Stimulated activated CD8-positive, alpha-beta memory T cell treated with anti-CD3 and anti-CD28 coated beads, Interleukin-4, amount 100 ng/mL, for 48 hours (primary cell): ENCODE measurements at regions not wholly inside any gene's neighbourhood (a gene's known extent, or its start where the extent isn't known, plus 50 kb on each side); places are given as distances from the start of the nearest gene placed in this dataset.

Experiments used
- DNase-seq: peaks from one replicate; pipeline ENCODE4 v3.0.0-alpha.2; 2020

DNA sequence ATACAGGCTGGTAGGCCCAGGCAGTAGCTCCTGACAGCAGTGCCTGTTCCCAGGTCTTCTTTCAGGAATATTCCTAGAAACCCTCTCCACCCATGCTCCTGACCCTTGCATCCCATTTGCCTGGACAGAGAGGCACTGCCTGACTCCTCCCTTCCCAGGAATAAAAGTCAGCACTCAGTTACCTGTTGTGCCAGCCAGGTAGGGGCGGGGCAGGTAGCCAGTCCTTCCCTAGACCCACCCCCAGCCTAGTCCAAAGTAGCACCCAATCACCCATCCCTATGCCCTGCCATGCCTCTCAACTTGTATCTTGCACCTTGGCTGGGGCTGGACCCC, 129.9 kb downstream of the MRPL14 start:
- DNase-seq, result no peak

DNA sequence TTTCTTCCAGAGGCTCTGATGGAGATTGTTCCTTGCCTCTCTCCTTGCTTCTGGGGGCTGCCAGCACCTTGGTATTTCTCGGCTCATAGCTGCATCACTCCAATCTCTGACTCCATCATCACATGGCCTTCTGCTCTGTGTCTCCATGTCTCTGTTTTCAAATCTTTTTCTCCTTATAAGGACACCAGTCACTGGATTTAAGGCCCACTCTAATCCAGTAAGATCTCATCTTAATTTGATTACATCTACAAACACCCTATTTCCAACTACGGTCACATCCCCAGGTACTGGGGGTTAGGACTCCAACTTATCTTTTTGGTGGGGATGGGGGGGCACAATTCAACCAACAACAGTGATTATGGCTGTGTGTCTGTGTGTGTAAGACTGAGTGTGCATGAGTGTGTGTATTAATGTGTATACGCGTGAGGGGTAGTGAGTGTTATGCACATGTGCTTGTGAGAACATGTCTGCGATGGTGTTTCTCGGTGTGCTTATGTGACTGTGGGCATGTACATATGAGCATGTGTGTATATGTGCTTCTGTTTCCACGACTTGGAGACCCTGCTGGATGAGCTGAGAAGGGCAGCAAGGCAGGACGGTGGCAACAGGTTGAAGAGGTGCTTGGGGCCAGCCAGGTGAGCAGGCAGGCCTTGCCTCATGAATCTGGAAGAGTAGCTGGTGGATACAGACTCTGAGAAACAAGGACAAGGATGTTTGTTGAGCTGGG, 130.5 kb downstream of the MRPL14 start:
- DNase-seq, result no peak

DNA sequence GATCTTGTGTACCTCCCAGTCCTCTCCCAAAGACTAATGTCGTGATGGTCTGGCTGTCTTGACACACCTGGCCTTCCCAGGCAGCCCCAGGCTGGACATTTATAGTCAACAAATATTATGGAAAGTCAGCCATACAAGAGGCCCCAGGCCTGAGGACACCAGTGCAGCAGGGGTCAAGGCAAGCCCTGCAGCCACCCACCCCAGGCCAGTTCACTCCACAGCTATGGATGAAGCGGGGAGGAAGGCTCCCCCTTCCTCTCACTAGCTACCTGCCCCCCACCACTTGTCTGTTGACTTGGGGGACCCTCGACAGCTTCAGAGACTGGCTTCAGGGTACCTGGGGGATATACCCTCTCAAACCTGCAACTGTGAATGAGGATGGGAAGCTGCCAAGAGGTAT, 132.1 kb downstream of the MRPL14 start:
- no peak for DNase-seq

DNA sequence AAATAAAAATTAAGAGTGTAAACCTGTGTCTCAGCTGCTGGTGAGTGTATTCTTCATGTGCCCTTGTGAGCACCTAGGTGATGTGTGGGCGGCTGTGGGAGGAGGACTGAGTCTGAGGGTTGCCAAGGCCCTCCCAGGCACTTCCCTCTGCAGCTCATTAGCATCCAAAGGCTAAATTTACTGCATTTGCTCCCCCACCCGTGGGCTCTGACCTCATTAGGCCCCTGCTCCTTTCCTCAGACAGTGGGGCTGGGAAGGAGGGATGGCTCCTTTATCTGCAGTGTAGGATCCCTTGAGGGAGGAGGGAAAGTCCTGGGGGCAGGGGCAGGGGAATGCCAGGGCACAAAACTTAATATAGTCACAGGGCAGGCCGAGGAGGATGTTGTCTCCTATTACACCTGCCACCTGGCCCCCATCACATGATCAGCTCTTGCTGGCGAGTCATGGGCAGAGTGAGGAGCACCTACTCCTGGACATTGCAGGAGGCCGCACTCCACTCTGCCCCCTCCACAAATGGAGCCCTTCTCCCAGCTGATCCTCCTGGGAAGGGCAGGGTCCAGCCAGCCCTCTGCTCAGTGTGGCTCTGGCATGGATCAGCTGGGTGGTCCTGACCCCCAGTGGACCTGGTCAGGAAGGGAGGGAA, 133.2 kb downstream of the MRPL14 start:
- no peak for DNase-seq

DNA sequence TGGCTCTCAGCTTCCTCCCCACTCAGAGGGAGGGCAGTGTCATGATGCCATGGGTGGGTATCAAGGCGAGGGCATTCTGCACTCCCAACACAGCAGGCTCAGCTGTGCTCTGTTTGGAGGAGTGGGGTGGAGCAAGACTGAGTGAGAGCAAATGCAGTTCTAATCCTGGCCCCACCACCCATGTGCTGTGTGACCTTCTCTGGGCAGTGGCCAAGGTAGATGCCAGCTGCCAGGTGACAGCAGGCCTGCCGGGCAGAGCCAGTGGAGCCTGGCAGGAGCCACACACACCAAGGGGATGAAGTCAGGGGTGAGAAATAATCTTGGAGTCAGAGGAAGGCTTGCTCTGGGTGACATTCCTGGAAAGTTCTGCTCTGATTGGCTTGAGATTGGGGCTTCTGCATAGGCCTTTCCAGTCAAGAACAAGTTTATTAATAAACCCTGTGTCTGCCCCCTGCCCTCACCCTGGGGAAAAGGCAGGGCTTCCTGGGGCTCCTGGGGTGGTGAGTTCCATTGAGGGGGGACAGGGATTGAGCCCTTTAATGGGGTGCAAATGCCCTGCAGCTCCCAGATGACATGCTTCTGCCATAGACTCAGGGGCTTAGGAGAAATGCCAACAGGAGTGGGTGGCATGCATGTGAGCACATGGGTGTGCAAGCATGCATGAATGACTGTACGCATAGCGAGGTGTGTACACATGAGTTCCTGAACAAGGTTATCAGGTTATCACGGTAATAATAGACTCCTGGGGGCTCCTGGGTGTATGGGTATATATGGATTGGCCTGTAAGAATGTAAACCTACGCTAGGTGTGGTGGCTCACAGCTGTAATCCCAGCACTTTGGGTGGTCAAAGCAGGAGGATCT, 134.2 kb downstream of the MRPL14 start:
- no peak for DNase-seq

DNA sequence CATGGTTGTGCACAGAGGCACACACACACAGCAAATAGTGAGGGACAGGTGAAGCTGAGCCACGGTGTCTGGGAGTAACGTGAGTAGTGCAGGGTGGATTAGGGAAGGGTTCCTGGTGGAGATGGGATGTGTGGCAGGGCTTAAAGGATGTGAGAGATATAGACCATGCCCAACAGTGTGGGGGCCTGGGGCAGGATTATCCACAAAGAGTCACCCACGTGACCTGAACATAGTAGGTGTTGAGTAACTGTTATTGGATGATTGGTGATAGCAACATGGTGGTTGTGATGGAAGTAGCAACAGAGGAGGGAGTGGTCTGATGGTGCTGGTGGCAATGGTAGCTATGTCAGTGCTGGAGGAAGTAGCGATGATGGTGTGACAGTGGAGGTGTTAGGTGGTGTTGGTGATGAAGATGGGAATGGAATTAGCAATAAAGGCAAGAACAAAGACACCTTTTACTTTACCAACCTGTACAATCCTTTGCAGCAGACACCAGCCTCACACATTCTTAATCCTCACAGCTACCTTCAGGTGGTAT, 135.1 kb downstream of the MRPL14 start:
- DNase-seq, result no peak

DNA sequence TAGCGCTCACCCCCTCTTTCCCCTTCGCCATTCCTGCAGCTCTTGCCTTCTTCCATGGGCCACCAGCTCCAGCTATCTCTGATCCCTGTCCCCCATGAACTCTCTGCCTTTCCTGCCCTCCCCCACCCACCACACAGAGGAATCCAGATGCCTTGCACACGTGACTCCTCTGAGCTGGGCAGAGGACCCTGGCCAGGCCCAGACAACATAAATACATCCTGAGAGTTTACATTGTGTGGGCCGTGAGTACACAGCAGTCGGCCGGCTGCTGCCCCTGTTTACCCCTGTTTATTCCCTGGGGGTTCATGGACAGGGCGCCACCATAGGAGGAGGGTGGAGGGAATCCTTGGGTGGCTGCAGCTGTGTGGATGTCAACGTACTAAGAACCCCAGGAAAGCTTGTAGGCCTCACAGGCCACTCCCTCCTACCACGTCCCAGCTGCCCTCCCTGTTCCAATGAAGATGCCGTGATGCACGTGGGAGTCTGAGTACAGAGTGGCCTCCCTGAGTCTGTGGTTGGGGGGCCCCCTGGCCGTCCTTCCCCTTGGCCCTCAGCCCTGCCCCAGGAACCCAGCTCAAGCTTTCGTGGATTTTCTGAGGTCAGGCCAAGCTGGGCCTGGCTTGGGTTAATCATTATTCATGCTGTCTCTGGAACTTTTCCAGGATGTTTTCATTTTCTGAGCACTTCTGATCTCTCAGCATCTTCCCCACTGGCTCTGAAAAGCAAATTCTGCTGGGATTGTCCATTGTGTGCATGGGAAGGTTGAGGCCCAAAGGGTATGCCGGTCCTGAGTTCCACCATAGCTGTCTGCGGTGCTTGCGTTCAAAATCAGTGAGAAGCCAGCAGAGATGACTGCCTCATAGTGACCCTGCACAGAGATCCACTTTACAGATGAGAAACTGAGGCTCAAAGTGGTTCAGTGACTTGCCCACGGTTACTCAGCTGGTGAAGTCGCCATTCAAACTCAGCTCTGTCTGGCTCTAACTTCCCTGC, 136.3 kb downstream of the MRPL14 start:
- no peak for DNase-seq

DNA sequence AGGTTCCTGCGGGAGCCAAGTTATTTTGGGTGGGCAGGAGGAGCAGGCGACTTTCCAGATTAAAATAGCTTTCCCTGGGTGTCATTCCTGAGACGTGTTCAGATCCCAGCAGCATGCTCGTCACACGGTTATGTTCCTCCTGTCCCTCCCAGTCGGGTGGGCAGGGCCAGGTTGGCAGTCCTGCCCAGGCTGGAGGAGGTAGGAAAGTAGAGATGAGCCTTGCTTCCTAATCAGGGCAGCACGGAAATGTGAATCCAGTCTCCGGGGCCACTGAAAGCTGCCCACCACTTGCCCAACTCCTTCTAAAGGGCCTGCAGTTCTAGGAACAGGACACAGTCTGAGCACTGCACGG, 137.0 kb downstream of the MRPL14 start:
- DNase-seq, result no peak

DNA sequence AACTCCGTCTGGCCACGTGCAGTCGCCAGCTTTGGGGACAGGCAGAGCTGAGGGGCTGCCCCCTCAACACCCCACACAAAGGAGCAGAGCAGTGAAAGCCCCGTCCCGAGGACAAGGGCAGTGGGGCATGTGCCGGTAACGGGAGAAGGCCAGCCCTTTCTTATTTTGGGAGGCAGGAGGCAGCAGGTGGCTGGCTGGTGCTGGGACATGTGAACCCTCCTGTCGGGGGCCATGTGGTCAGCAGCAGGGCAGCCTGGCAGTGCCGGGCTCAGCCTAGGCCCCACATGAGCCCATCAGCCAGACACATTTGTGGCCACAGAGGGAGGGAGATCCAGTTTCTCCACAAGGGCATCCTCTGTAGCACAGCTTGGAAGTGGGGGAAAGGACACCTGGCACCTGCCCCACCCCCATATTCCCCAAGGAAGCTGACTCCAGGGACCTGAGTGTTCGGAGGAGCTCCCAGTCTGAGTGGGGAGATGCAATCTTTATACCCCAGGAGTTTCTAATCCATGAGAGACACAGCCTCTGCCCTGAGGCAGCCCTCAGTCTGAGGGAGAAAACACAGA, 137.6 kb downstream of the MRPL14 start:
- no peak for DNase-seq

DNA sequence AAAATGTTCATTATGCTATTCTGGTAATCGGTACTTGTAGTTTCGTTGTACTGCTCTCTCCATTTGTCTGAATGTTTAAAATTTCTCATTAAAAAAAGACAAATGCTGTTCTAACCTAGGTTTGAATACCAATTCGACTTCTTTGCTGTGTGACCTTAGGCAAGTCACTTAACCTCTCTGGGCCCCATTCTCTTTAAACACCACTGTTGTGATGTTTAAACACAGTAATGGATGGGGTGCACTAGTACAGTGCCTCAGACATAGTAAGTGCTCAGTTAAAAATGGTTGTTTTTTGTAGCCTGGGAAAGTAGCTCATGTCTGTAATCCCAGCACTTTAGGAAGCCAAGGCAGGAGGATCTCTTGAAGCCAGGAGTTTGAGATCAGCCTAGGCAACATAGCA, 138.5 kb downstream of the MRPL14 start:
- DNase-seq, result no peak

DNA sequence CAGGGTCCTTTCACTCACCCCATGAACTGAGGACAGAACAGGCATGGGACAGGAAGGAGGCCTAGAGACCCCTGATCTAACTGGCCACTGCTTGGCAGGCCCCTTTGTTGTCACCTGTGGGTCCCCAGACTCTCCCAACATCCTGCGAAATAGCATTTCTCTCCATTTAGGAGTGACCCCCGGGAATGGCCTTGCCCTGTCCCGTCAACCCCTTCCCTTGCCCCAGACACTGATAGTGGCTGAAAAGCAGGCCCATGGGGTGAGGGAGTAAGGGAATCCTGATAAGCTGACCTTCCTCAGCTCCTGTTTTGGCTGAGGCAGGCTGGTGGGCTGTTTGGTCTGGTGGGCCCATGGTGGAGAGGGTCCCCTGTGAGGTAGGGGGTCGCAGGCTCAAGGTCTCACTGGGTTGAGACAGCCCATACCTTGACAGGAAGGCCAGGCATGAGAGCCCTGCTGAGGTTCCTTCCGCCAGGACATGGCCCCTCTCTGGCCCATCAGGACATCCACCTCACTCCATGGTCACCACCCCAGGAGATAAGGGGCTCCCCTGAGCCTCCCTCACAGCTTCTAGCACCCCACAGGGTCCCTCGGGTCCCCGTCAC, 139.3 kb downstream of the MRPL14 start:
- no peak for DNase-seq

DNA sequence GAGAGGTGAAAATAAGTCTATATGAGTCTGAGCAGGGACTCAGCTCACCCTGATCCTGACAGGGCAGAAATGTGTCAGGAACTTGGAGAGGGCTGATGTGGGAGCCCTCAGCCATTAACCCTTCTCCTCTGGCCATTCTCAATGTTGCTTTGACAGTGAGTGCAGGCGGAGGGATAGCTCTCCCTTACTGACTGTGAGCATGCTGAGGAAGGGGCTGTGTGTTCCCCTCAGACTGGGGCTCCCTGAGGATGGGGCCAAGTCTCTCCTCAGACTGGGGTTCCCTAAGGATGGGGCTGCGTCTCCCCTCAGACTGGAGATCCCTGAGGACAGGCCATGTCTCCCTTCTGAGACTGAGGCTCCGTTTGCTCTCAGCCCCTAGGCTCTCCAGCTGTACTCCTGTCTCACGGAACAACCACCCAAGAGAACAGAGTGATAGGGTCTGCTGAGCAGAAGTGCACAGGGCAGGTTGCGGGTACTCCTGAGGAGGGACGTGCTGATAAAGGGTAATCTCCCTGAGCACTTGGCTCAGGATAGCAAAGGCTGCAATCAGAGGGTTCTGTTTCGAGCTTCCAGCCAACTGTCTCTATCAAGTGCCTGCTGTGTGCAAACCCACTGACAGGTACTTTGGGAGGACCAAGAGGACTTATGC, 141.0 kb downstream of the MRPL14 start:
- no peak for DNase-seq

DNA sequence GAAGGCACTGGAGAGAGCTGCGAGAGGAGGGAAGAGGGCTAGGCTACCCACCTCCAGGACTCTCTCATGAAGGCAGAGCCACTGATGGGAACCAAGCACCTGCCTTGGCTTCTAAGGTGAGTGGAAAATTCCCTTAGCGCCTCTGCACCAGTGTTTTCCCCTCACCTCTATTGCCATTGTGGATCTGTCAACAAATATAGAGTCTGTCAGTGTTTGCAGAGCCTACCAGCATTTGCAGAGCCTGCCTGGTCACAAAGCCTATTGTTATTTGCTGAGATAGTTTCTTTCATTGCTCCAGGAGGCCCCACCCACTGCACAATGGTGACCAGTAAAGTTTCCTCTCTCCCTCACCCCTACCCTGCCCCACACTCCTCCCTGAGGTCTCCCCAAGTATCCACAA, 141.9 kb downstream of the MRPL14 start:
- DNase-seq, result no peak

DNA sequence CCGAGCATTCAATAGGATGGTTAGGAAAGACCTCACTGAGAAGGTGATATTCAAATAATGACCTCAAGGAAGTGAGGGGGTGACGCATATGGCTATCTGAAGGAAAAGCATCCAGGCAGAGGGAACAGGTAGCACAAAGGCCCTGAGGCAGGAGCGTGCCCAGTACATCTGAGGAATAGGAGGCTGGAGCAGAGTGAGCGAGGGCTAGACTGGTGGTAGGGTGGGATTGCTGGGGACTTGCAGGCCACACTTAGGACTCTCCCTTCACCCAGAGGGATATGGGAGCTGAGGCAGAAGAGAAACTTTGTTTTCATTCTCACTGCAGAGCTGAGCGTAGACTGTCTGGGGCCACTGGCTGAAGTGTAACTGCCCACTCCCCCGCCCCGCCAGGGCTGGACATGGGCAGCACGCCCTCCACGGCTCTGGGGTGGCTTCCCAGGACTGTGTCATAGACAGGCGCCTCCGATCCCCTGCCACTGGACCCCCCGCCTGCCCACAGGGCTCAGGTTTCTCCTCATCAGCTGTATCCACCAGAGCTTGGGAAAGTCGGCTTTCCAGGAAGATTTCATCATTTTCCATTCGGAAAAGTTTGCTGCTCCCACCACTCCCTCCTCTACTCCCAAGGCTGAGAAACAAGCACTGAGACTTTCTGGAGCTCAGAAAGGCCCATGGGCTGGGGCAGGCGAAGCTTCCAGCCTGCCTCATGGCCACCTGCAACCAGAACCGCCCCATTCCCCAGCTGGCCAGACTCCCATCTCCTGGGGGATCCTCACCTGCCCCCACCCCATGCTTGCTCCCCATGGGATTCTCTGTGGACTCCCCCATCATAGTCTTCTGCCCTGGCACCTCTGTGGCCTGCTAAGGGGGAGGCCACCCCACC, 142.6 kb downstream of the MRPL14 start:
- no peak for DNase-seq

DNA sequence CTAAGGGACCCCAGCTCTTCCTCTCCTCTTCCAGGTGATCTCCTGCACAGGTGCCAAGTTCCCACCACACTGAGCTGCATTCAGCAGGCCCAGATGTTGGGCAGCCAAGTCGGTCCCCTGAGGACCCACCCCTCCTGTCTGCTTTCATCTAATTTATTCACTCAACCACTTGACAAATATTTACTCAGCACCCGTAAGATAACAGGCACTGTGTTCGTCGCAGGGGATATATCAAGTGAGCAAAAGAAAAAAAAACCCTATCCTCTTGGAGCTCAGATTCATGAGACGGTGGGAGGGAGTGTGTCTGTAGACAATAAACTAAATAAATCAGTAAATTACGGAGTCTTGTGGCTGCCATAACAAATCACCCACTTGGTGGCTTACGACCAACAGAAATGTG, 143.6 kb downstream of the MRPL14 start:
- DNase-seq, result no peak

DNA sequence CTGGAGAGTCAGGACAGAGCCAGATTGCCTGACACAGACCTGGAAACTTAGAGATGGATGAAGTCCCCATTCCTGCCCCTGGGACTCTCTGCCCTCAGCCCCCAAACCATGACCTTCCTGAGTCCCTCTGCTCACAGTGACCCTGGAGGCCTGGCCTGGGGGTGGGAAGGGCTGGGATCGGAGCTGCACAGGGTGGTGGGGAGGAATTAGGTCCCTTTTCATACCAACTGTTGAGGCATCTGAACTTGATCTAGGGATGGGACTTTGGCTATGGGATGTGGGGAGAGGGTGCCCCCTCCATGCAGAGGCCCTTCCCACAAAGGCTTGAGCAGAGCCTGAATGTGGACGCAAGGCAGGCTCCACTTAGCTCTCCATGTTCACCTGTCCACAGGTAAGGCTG, 144.1 kb downstream of the MRPL14 start:
- no peak for DNase-seq

DNA sequence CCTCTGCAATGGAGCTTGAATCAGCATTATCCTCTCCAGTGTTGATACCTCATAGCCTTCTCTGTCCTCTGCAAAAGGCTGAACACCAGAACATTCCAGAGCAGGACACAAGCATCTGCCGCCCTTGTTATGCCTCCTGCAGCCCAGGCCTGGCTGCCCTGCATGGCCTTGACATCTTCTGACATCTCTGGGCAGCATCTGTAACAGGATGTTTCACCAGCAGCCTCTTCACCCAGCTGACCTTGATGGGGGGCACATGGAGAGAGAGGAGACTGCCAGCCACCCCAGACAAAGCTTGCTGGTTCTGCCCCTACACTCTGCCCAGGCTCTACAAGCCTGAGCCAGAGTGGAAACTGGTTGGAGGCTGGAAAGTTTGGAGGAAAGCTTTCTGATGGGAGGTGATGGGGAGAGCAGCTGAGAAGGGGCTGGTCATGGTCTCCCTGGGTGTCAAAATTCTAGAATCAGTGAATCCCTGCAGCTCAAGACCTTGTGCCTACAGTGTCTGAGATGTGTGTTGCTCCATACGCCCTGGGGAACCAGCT, 145.1 kb downstream of the MRPL14 start:
- DNase-seq, result no peak

DNA sequence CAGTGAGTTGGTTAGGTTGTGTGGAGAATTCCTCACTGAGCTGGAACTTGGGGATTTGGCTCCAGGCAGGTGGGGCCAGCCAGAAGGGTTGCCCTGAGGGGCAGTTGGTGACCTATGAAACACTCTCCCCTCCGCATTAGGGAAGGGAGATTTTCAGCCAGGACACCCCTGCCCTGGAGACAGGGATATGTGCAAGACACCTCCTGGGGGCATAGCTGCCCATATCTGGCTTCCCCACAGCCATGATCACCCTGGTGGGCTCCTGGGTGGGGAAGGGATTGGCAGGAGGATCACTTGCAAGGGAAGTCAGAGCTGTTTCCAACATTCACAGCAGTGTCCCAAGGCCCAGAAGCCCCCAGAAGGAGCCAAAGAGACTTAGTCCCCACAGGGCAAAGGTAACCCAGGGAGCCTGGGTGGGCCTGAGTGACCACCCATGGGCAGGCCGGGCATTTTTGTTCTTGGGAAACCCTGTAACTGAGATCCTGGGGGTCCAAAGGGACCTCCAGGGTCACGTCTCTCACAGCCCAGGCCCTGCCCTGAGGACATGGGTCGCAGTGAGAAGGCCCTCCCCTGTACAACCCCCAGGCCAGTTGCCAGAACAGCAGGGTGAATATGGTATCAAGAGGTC, 145.8 kb downstream of the MRPL14 start:
- DNase-seq, result no peak

DNA sequence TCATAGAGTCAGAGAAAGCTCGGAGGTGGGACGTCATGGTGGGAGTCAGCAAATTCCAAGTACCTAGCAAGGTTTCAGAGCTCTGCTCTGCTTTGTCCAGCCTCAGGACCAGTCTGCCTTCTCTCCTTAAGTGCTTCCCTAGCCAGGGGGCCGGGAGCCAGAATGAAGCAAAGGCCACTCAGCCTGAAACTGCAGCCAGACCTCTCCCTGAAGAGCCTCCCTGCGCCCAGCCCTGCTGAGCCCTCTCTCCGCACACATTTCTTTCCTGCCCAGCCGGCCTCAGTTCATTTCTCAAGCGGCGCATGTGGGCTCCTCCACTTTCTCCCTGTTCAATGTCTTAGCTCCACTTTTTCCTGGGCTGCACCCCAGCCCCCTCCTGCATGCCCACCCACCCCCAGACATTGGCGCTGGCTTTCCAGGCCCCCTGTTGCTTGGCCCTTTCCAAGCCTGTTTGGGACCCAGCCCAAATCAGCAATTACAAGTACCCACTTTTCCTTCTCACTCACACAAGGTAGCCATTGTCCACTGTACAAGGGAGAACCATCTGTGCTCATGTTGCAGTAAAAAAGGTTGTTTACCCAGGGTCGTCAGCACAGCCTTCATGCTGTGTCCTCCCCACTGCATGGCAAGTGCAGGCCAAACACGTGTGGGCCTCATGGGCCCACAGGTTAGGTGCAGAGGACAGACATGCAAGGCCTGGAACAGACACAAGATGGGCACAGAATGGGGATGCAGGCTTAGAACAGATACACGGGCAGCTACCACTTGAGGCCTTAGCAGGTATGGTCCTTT, 147.1 kb downstream of the MRPL14 start:
- no peak for DNase-seq
